ENCODE measurements at regions not wholly inside any gene's neighbourhood (a gene's known extent, or its start where the extent isn't known, plus 50 kb on each side); places are given as distances from the start of the nearest gene placed in this dataset.
"Not testable (repeated sequence)": the region's sequence is repeated elsewhere in the genome, so short reads cannot be mapped to it uniquely, and the experiment has no call there.

DNA sequence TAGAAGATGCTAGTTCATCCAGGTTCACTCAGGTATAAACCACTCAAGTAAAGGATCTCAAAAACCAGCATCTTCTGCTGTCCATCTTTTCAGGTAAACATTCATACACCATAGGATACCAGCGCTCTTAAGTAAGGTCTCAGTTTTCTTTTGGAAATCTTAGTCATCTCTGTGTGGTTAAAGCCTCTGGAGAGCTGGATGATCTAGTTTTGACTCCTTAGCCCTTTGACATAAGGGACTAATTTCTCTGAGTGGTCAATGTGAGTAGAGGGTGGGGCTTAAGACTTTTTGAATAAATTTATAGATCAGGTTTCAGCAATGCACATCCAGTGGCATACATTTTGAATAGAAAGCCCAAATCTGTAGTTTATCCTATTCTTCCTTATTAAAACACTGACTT is 92.3 kb downstream of the CTH start:
- no peak for DNase-seq (ENCODE audit: low read depth in 1 of 2, low spot score in 1 of 2)
- no peak for TF ChIP-seq CTCF (IDR thresholded peaks at IDR 0.05; ENCODE audit: low read depth, low read length)
- no peak overlapping the region for H3K4me3 ChIP-seq
- no peaks in the 10 kb centered on the region for H3K36me3 ChIP-seq
- no peaks in the 10 kb centered on the region for H3K27me3 ChIP-seq
- H3K9me3 ChIP-seq (ENCODE audit: low read depth) = no peaks in the 10 kb centered on the region
- H3K27ac ChIP-seq = no peak overlapping the region
- H3K4me1 ChIP-seq (ENCODE audit: low read depth) = peaks cover 3% of the 10 kb centered on the region

GRCh38 chr1:70504176-70504820 is 93.2 kb downstream of the CTH start:
- no peak for TF ChIP-seq CTCF (IDR thresholded peaks at IDR 0.05; ENCODE audit: low read depth, low read length)
- Histone ChIP-seq H3K27ac (no peak overlapping the region), H3K9me3 (ENCODE audit: low read depth) (no peaks in the 10 kb centered on the region), H3K27me3 (no peaks in the 10 kb centered on the region), H3K36me3 (no peaks in the 10 kb centered on the region), H3K4me3 (no peak overlapping the region), H3K4me1 (ENCODE audit: low read depth) (peaks cover 3% of the 10 kb centered on the region)
- DNase-seq (ENCODE audit: low read depth in 1 of 2, low spot score in 1 of 2) = peak in 1 of 2 donors; percentile 32

GRCh38 chr1:70504821-70505193 is 93.7 kb downstream of the CTH start:
- TF ChIP-seq CTCF (IDR thresholded peaks at IDR 0.05; ENCODE audit: low read depth, low read length) = no peak
- peaks cover 3% of the 10 kb centered on the region for H3K4me1 ChIP-seq (ENCODE audit: low read depth)
- H3K4me3 ChIP-seq = no peak overlapping the region
- H3K27me3 ChIP-seq = no peaks in the 10 kb centered on the region
- no peak overlapping the region for H3K27ac ChIP-seq
- H3K9me3 ChIP-seq (ENCODE audit: low read depth) = no peaks in the 10 kb centered on the region
- DNase-seq (ENCODE audit: low read depth in 1 of 2, low spot score in 1 of 2) = peak; percentile 22 to 77
- H3K36me3 ChIP-seq = no peaks in the 10 kb centered on the region

DNA sequence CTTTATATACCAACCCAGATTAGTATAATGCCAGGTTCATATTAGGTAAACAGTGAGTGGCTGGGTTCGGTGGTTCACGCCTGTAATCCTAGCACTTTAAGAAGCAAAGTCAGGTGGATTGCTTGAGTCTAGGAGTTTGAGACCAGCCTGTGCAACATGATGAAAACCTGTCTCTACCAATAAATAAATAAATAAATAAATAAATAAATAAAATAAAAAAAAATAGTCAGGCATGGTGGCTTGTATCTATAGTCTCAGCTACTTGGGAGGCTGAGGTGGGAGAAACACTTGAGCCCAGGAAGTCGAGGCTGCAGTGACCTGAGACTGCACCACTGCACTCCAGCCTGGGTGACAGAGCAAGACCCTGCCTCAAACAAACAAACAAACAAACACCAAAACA is 96.9 kb downstream of the CTH start:
- H3K9me3 ChIP-seq (ENCODE audit: low read depth); H3K4me1 ChIP-seq (ENCODE audit: low read depth): not testable (repeated sequence)

GRCh38 chr1:70509996-70510876 is 99.2 kb downstream of the CTH start:
- Histone ChIP-seq H3K4me3 (no peak overlapping the region), H3K4me1 (ENCODE audit: low read depth) (no peaks in the 10 kb centered on the region), H3K27ac (no peak overlapping the region), H3K36me3 (no peaks in the 10 kb centered on the region), H3K27me3 (no peaks in the 10 kb centered on the region), H3K9me3 (ENCODE audit: low read depth) (no peaks in the 10 kb centered on the region)
- peak; percentile 53 for TF ChIP-seq CTCF (IDR thresholded peaks at IDR 0.05; ENCODE audit: low read depth, low read length)
- DNase-seq (ENCODE audit: low read depth in 1 of 2, low spot score in 1 of 2) = peak; percentile 65 to 92

More for the DNA sequence above, 96.9 kb downstream of the CTH start:
- not testable (repeated sequence) for H3K27me3 ChIP-seq; H3K4me3 ChIP-seq; DNase-seq (ENCODE audit: low read depth in 1 of 2, low spot score in 1 of 2); H3K36me3 ChIP-seq; H3K27ac ChIP-seq

GRCh38 chr1:70517444-70517843 is 106.4 kb downstream of the CTH start:
- Histone ChIP-seq H3K4me3 (no peak overlapping the region), H3K9me3 (ENCODE audit: low read depth) (no peaks in the 10 kb centered on the region), H3K36me3 (no peaks in the 10 kb centered on the region), H3K27ac (no peak overlapping the region), H3K4me1 (ENCODE audit: low read depth) (no peaks in the 10 kb centered on the region), H3K27me3 (no peaks in the 10 kb centered on the region)
- no peak for TF ChIP-seq CTCF (IDR thresholded peaks at IDR 0.05; ENCODE audit: low read depth, low read length)
- no peak for DNase-seq (ENCODE audit: low read depth in 1 of 2, low spot score in 1 of 2)
